ENCODE measurements at regions not wholly inside any gene's neighbourhood (a gene's known extent, or its start where the extent isn't known, plus 50 kb on each side); places are given as distances from the start of the nearest gene placed in this dataset.

GRCh38 chr2:153105829-153106578, 372.6 kb downstream of the RPRM start:
- DNase-seq (ENCODE audit: low spot score) = no peak

- DNase-seq (ENCODE audit: low spot score) = no peak
Measured at GRCh38 chr2:153101187-153101586, 377.4 kb downstream of the RPRM start.

- no peak for DNase-seq (ENCODE audit: low spot score)
Measured at GRCh38 chr2:153100151-153100550, 378.4 kb downstream of the RPRM start.

- no peak for DNase-seq (ENCODE audit: low spot score)
Measured at GRCh38 chr2:153098073-153098472, 379.7 kb downstream of the ARL6IP6 start.

GRCh38 chr2:153096272-153096671, 377.9 kb downstream of the ARL6IP6 start:
- no peak for DNase-seq (ENCODE audit: low spot score)

DNA sequence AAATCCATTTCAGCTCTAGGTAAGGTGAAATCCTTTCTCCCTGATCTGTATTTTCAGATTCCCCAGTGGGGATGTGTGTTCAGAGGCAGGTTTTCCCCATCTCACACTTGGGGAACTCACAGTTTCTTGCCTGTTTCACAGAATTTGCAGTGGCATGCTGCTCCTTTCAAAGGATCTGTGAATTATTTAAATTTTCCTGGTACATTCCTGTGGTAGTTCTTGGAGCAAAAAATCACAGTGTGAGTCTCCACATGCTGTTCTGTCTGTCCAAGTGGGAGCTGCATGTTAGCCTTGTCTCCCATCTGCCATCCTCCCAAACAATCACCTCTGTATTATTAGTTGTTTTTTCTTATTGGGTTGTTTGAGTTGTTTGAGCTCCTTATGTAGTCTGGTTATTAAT, 372.9 kb downstream of the ARL6IP6 start:
- no peak for DNase-seq (ENCODE audit: low spot score)

GRCh38 chr2:153079315-153079714, 360.9 kb downstream of the ARL6IP6 start:
- DNase-seq (ENCODE audit: low spot score) = no peak

GRCh38 chr2:153077311-153077710, 358.9 kb downstream of the ARL6IP6 start:
- DNase-seq (ENCODE audit: low spot score) = no peak

DNA sequence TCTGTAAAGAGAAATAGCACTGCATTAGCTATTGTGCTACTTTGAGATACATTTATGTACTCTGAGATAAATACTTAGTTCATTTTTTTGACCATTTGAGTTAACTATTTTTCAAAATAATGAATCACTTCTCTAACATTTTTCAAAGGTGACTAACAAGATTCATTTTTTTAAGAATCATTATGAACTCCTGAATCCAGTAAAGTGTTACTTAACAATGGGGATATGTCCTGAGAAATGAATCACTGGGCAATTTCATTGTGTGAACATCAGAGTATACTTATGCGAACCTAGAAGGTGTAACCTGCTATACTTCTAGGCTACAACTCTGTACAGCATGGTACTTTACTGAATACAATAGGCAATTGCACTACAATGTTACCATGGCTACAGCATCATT, 355.8 kb downstream of the ARL6IP6 start:
- no peak for DNase-seq (ENCODE audit: low spot score)

GRCh38 chr2:153072813-153073212, 354.4 kb downstream of the ARL6IP6 start:
- no peak for DNase-seq (ENCODE audit: low spot score)

GRCh38 chr2:153072077-153072476, 353.7 kb downstream of the ARL6IP6 start:
- DNase-seq (ENCODE audit: low spot score) = no peak

GRCh38 chr2:153071090-153071489, 352.7 kb downstream of the ARL6IP6 start:
- DNase-seq (ENCODE audit: low spot score) = no peak

GRCh38 chr2:153068915-153069314, 350.5 kb downstream of the ARL6IP6 start:
- DNase-seq (ENCODE audit: low spot score) = no peak

DNA sequence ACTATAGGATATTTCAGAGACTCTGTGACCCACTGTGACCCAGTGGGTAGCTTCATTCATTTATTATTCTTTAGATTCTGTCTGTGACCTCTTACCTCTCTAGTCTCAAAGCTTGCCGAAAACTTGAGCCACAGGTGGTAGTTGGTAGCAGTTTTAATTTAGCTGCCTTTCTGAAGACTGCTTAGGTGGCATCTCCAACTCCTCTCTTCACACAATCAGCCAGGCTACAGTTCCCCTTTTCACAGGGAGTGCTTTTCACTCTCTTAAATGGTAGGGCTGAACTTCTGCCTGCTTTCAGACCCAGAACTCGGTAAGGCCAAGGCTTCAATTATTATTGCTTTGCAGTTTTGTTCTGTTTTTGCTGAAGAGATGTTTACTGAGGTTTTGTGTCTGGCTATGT, 349.6 kb downstream of the ARL6IP6 start:
- DNase-seq (ENCODE audit: low spot score) = no peak

GRCh38 chr2:153059338-153060052, 341.1 kb downstream of the ARL6IP6 start:
- DNase-seq (ENCODE audit: low spot score) = no peak

DNA sequence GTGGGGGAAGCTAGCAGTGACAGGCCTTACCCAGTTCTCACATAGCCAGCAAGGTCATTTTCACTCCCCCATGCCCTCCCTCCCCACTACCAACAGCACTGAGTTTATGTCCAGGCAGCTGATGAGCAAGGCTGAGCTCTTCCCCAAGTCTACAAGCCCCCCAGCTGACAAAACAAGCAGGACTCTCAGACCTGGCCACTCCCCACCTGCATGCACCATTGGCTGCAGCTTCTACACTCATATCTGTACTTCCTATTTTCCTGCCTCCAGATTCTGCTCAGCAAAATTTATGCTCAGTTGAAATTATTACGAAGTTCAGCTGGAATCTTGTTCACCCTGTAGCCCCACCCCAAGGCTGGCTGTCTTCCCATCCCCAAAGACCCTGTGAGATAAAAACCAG, 339.3 kb downstream of the ARL6IP6 start:
- no peak for DNase-seq (ENCODE audit: low spot score)

GRCh38 chr2:153055182-153055581, 336.8 kb downstream of the ARL6IP6 start:
- DNase-seq (ENCODE audit: low spot score) = no peak

- DNase-seq (ENCODE audit: low spot score) = no peak
Measured at GRCh38 chr2:153052807-153053559, 334.6 kb downstream of the ARL6IP6 start.

- no peak for DNase-seq (ENCODE audit: low spot score)
Measured at GRCh38 chr2:153047220-153047619, 328.8 kb downstream of the ARL6IP6 start.

DNA sequence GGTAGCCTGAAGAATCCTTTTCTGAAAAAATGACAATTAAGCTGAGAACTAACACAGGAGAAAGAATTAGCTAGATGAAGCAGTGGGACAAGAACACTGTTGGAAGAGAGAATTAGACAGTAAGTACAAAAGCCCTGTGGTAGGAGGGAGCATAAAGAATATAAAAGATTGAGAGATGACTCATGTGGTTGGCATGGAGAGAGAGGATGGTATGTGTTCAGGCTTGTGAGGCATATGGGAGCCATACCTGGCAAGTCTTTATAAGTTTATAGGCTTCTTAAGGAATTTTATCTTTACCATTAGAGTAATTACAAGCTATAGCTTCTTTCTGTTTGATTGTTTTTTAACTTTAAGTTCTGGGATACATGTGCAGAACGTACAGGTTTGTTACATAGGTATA, 325.0 kb downstream of the ARL6IP6 start:
- DNase-seq (ENCODE audit: low spot score) = no peak

- DNase-seq (ENCODE audit: low spot score) = no peak
Measured at GRCh38 chr2:153028626-153029025, 310.2 kb downstream of the ARL6IP6 start.

- DNase-seq (ENCODE audit: low spot score) = no peak
Measured at GRCh38 chr2:153027533-153027932, 309.1 kb downstream of the ARL6IP6 start.

DNA sequence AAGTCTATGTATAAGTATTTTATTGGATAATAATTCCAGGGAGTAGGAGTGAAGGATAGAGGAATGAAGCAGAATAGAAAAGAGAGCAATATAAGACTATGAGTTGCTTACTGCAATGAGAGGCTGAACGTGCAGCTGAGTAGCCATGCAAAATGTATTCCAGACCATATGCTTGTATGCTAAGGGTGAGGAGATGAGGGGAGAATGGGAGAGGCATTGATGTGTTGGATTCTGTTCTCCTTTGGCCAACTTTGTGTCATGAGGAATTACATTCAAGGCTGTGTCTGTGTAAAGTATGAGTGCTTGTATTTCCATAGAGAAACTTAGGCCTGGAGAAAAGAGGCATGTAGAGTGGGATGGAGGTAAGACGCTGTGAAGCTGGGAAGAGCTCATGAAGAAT, 301.8 kb downstream of the ARL6IP6 start:
- no peak for DNase-seq (ENCODE audit: low spot score)
